Gastrocnemius medialis (tissue), 4 donors: ENCODE measurements at regions not wholly inside any gene's neighbourhood (a gene's known extent, or its start where the extent isn't known, plus 50 kb on each side); places are given as distances from the start of the nearest gene placed in this dataset.

ENCODE experiments used
- ATAC-seq, 2 donors: fragments of 150-250 bp; one replicate each; pipeline ENCODE4 v1.9.1; 2016
- DNase-seq, 2 donors: peaks; one replicate each; pipeline ENCODE4 v3.0.0-alpha.2; 2019
- H3K27ac ChIP-seq, 4 donors: fragments of 200-600 bp; sonication (generic); 1 replicate in 1 of 4; 2 replicates in 3 of 4; pipeline ENCODE4 v1.5.1; 2016 to 2018; ENCODE audit warnings: mild to moderate bottlenecking in 2 of 4, moderate library complexity in 1 of 4
- H3K27me3 ChIP-seq, 3 donors: fragments of 200-600 bp; sonication (generic) in 2 of 3; 1 replicate in 1 of 3; 2 replicates in 2 of 3; pipeline versions ENCODE4 v1.5.1 to v1.6.0; 2016 to 2019; ENCODE audit warnings: mild to moderate bottlenecking in 1 of 3, moderate library complexity in 1 of 3
- H3K36me3 ChIP-seq, 2 donors: fragments of 200-600 bp; sonication (generic) in 1 of 2; one replicate each; pipeline ENCODE4 v1.5.1; 2017 to 2018
- H3K4me1 ChIP-seq, 2 donors: fragments of 200-600 bp; sonication (generic) in 1 of 2; one replicate each; pipeline ENCODE4 v1.5.1; 2016 to 2017; ENCODE audit warnings: mild to moderate bottlenecking in 2 of 2
- H3K4me3 ChIP-seq, 4 donors: fragments of 200-600 bp; sonication (generic) in 3 of 4; 1 replicate in 1 of 4; 2 replicates in 3 of 4; pipeline ENCODE4 v1.5.1; 2016 to 2019; ENCODE audit warnings: mild to moderate bottlenecking in 2 of 4
- H3K9me3 ChIP-seq, 3 donors: fragments of 200-600 bp; sonication (generic) in 2 of 3; 1 replicate in 1 of 3; 2 replicates in 2 of 3; pipeline ENCODE4 v1.5.1; 2016 to 2019
- POLR2A ChIP-seq, 2 donors: fragments of 450-650 bp; IDR thresholded peaks; one replicate each; pipeline ENCODE4 v1.6.1; 2017; ENCODE audit warnings: antibody characterized with exemption in 2 of 2, mild to moderate bottlenecking in 2 of 2, moderate library complexity in 2 of 2
- in situ Hi-C, 4 donors: fragments of 200-750 bp; cut with MboI; loops; one replicate each; pipeline versions ENCODE4 v1.15.0 to v1.8.0; 2017; ENCODE audit warnings: low sequenced_read_pairs in 4 of 4
- intact Hi-C: fragments of 100-400 bp; cut with DNase I; formaldehyde crosslinking; loops from one replicate; pipeline ENCODE4 v1.15.1; 2023; ENCODE audit warnings: low total_unique reads
- TF ChIP-seq, protein P1 (sequence below), 5 experiments: fragments of 450-650 bp in 3 of 5; fragments of 200-600 bp in 2 of 5; sonication (generic) in 2 of 5; IDR thresholded peaks in 4 of 5; conservative IDR thresholded peaks in 1 of 5; 1 replicate in 4 of 5; 2 replicates in 1 of 5; pipeline ENCODE4 v1.5.1; 2016 to 2019; ENCODE audit warnings: antibody characterized with exemption in 5 of 5, mild to moderate bottlenecking in 3 of 5, moderate library complexity in 3 of 5

DNA sequence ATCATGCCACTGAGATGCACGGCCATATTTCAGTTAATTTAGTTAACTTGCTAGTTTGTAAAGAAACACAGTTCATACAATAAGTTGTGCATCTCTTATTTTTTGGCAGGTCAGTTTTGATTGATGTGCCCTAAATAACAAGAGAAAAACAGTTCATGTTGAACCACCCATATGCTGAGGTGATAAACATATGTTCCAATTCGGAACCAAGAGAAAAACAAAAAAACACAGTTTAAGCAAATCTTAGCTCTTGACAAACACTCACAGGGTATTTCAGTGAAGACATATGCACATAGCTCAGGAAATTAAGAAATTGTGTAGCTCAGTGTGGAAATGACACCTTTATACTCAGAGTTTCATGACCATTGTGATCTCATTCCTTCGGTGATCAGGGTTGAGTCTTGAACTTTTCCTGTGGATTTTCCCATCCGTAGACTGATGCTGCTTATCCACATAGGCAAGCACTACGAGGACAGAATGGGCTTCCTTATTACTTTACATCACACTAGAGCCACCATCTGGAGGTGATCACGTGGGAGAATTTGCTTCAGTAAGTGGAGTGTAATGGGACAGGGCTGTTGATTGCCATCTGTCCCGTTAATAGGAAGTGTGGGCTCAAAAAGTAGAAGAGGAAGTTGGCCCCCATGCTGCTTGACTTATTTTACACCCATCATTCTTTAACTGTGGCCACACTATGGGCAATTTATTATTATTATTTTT is 773.0 kb downstream of the MTRR start:
- H3K27me3 ChIP-seq, result no peaks in the 10 kb centered on the region
- H3K9me3 ChIP-seq, result no peaks in the 10 kb centered on the region
- H3K36me3 ChIP-seq, result no peaks in the 10 kb centered on the region
- no peak overlapping the region for H3K4me3 ChIP-seq
- H3K4me1 ChIP-seq, result no peaks in the 10 kb centered on the region
- H3K27ac ChIP-seq, result no peak overlapping the region
- DNase-seq, result no peak
- TF ChIP-seq, protein P1, sequence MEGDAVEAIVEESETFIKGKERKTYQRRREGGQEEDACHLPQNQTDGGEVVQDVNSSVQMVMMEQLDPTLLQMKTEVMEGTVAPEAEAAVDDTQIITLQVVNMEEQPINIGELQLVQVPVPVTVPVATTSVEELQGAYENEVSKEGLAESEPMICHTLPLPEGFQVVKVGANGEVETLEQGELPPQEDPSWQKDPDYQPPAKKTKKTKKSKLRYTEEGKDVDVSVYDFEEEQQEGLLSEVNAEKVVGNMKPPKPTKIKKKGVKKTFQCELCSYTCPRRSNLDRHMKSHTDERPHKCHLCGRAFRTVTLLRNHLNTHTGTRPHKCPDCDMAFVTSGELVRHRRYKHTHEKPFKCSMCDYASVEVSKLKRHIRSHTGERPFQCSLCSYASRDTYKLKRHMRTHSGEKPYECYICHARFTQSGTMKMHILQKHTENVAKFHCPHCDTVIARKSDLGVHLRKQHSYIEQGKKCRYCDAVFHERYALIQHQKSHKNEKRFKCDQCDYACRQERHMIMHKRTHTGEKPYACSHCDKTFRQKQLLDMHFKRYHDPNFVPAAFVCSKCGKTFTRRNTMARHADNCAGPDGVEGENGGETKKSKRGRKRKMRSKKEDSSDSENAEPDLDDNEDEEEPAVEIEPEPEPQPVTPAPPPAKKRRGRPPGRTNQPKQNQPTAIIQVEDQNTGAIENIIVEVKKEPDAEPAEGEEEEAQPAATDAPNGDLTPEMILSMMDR (IDR thresholded peaks at IDR 0.05 in 4 of 5, conservative IDR thresholded peaks at IDR 0.05 in 1 of 5), result no peak
- TF ChIP-seq POLR2A (IDR thresholded peaks at IDR 0.05), result no peak
- intact Hi-C loops (no loop called here), in situ Hi-C loops (no loop called here)
- no peak for ATAC-seq

DNA sequence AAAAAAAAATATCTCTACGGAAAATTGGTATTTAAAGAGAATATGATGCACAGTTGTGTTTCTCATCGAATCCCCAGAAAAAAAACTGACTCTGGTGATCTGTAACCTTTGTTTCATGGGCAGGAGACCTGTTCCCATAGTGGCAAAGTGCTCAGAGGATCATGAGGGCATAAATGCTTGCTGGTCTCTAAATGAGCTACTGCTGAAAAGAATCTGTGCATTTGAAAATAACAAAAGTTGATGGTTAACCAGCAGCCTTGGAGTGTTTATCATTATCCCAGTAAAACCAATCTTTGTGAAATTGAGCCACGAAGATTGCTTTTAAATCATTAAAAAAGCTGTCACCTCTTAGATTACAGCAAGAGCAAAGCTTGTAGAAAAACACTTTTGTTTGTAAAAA is 775.4 kb downstream of the MTRR start:
- Histone ChIP-seq H3K4me3 (no peak overlapping the region), H3K4me1 (no peaks in the 10 kb centered on the region), H3K27me3 (no peaks in the 10 kb centered on the region), H3K27ac (no peak overlapping the region), H3K9me3 (no peaks in the 10 kb centered on the region), H3K36me3 (no peaks in the 10 kb centered on the region)
- ATAC-seq (no peak), DNase-seq (no peak)
- in situ Hi-C loops, result no loop called here
- intact Hi-C loops, result no loop called here
- no peak for TF ChIP-seq POLR2A (IDR thresholded peaks at IDR 0.05)
- TF ChIP-seq, protein P1 (IDR thresholded peaks at IDR 0.05 in 4 of 5, conservative IDR thresholded peaks at IDR 0.05 in 1 of 5), result no peak

DNA sequence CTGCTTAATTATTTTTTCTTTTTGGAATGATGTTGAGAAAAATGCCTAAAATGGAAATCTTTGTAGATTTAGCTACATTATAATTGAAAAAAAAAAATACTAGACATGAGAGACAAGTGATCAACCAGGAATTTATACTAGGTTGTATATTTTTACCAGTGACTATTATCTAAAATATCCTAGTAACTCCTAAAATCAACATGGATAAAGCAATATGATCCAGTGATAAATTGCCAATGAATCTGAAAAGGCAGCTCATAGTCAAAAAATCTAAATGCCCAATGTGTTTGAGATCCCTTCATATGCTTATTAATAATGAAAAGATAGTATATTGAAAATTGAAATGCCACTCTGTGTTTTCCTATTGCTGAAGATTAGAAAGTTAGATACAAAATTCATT is 778.2 kb downstream of the MTRR start:
- intact Hi-C loops (no loop called here), in situ Hi-C loops (no loop called here)
- DNase-seq (no peak), ATAC-seq (no peak)
- Histone ChIP-seq H3K4me3 (no peak overlapping the region), H3K4me1 (no peaks in the 10 kb centered on the region), H3K9me3 (no peaks in the 10 kb centered on the region), H3K27me3 (no peaks in the 10 kb centered on the region), H3K27ac (no peak overlapping the region), H3K36me3 (no peaks in the 10 kb centered on the region)
- TF ChIP-seq POLR2A (IDR thresholded peaks at IDR 0.05), result no peak
- TF ChIP-seq, protein P1 (IDR thresholded peaks at IDR 0.05 in 4 of 5, conservative IDR thresholded peaks at IDR 0.05 in 1 of 5), result no peak

DNA sequence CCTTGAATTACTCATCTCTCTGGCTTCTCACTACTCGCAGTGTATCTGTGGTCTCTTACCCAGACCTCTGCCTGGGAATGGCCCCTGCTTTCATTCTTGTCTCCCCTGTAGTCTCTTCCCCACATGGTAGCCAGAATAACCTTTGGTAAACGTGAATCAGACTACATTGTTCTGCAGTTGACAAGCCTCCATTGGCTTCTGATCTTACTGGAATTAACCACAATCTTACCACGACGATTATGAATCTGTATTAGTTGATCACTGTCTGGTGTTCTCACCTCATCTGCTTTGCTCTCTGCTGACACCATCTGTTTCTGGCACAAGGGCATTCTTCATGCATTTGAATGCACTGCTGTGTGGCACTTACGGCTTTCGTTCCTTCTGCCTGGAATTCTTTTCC is 781.2 kb downstream of the MTRR start:
- Histone ChIP-seq H3K9me3 (no peaks in the 10 kb centered on the region), H3K27ac (no peak overlapping the region), H3K4me1 (no peaks in the 10 kb centered on the region), H3K27me3 (no peaks in the 10 kb centered on the region), H3K4me3 (no peak overlapping the region), H3K36me3 (no peaks in the 10 kb centered on the region)
- intact Hi-C loops (no loop called here), in situ Hi-C loops (no loop called here)
- ATAC-seq, result no peak
- no peak for DNase-seq
- TF ChIP-seq, protein P1 (IDR thresholded peaks at IDR 0.05 in 4 of 5, conservative IDR thresholded peaks at IDR 0.05 in 1 of 5), result no peak
- TF ChIP-seq POLR2A (IDR thresholded peaks at IDR 0.05), result no peak
